Right lobe of liver (tissue), 6 donors: ENCODE measurements at regions not wholly inside any gene's neighbourhood (a gene's known extent, or its start where the extent isn't known, plus 50 kb on each side); places are given as distances from the start of the nearest gene placed in this dataset.

Experiments used
- ATAC-seq, 4 donors: fragments of 200-7000 bp; cut with Tn5 transposase; one replicate each; pipeline ENCODE4 v1.9.1; 2020; ENCODE audit warnings: mild to moderate bottlenecking in 4 of 4, moderate library complexity in 4 of 4
- DNase-seq, 3 donors: peaks; one replicate each; pipeline ENCODE4 v3.0.0-alpha.2; 2020
- H3K27ac ChIP-seq, 3 donors: fragments of 200-600 bp; one replicate each; pipeline ENCODE4 v1.8.0; 2022
- H3K27me3 ChIP-seq, 2 donors: fragments of 200-600 bp; one replicate each; pipeline ENCODE4 v1.8.0; 2022
- H3K36me3 ChIP-seq, 4 donors: fragments of 200-600 bp; sonication (generic) in 1 of 4; one replicate each; pipeline versions ENCODE4 v1.5.1 to v1.8.0; 2017 to 2022; ENCODE audit warnings: control low read depth in 1 of 4
- H3K4me1 ChIP-seq, 4 donors: fragments of 200-600 bp; sonication (generic) in 1 of 4; one replicate each; pipeline versions ENCODE4 v1.5.1 to v1.8.0; 2017 to 2022; ENCODE audit warnings: control low read depth in 1 of 4
- H3K4me3 ChIP-seq, 3 donors: fragments of 200-600 bp; one replicate each; pipeline ENCODE4 v1.8.0; 2022
- H3K9me3 ChIP-seq, 4 donors: fragments of 200-600 bp; sonication (generic) in 1 of 4; one replicate each; pipeline versions ENCODE4 v1.5.1 to v1.8.0; 2017 to 2022; ENCODE audit warnings: control low read depth in 1 of 4
- POLR2A ChIP-seq: fragments of 450-650 bp; IDR thresholded peaks from one replicate; pipeline ENCODE4 v1.6.1; 2017; ENCODE audit warnings: antibody characterized with exemption, mild to moderate bottlenecking
- WGBS: methylation state at CpG from one replicate; pipeline ENCODE4 v1.1.6; 2018; ENCODE audit warnings: low coverage, low lambda C conversion rate; ENCODE audit not compliant: insufficient coverage; ENCODE audit errors: missing lambda C conversion rate; 5-methylcytosine and 5-hydroxymethylcytosine counted together
- intact Hi-C, 2 donors: fragments of 100-400 bp; cut with DNase I; formaldehyde crosslinking; loops; one replicate each; pipeline versions ENCODE4 v1.11.2 to v1.14.1; 2022
- TF ChIP-seq, protein P1 (sequence below), 4 donors: fragments of 200-600 bp in 3 of 4; fragments of 450-650 bp in 1 of 4; IDR thresholded peaks; one replicate each; pipeline versions ENCODE4 v1.5.1 to v1.8.0; 2016 to 2022; ENCODE audit warnings: antibody characterized with exemption in 4 of 4, mild to moderate bottlenecking in 2 of 4
- donor health status: DM: no; HTN: yes; CAD: no.
- donor health status: DM: no; HTN: no; CAD: no.
- donor health status: DM: no; HTN: no; CAD: no.
- donor health status: DM: no; HTN: yes; CAD: no.
- donor health status: DM: no; HTN: yes; CAD: no.

DNA sequence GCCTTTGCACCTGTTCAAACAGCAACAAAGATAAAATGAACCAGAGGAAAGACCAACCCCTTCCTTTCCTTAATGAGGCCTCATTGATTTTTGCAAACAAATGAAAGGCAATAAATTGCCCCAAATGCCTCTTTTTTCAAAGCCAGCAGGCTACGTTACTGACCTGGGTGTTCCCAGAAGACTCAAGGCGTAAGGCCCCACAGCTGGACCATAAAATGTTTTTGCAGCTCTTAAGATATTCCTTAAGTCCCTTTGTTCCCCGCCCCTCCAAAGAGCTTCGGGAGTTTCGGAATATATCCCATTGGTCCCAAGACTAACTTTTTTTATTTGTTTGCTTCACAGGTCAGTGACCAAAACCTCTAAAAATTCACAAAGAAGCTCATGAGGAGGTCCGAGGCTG lies 462.9 kb upstream of the PRICKLE1 start:
- DNase-seq (no peak), ATAC-seq (no peak)
- Histone ChIP-seq H3K4me1 (no peaks in the 10 kb centered on the region), H3K4me3 (no peak overlapping the region), H3K36me3 (no peaks in the 10 kb centered on the region), H3K27ac (no peak overlapping the region), H3K27me3 (no peaks in the 10 kb centered on the region), H3K9me3 (no peaks in the 10 kb centered on the region)
- 59% methylated on average over 6 of the region's 6 CpGs for WGBS
- intact Hi-C loops, result no loop called here
- TF ChIP-seq POLR2A, result no peak
- TF ChIP-seq, protein P1, sequence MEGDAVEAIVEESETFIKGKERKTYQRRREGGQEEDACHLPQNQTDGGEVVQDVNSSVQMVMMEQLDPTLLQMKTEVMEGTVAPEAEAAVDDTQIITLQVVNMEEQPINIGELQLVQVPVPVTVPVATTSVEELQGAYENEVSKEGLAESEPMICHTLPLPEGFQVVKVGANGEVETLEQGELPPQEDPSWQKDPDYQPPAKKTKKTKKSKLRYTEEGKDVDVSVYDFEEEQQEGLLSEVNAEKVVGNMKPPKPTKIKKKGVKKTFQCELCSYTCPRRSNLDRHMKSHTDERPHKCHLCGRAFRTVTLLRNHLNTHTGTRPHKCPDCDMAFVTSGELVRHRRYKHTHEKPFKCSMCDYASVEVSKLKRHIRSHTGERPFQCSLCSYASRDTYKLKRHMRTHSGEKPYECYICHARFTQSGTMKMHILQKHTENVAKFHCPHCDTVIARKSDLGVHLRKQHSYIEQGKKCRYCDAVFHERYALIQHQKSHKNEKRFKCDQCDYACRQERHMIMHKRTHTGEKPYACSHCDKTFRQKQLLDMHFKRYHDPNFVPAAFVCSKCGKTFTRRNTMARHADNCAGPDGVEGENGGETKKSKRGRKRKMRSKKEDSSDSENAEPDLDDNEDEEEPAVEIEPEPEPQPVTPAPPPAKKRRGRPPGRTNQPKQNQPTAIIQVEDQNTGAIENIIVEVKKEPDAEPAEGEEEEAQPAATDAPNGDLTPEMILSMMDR (IDR thresholded peaks at IDR 0.05), result no peak

GRCh38 chr12:43044241-43044640 lies 454.7 kb upstream of the PRICKLE1 start:
- intact Hi-C loops, result no loop called here
- Histone ChIP-seq H3K4me1 (no peaks in the 10 kb centered on the region), H3K27ac (no peak overlapping the region), H3K36me3 (no peaks in the 10 kb centered on the region), H3K4me3 (no peak overlapping the region), H3K27me3 (no peaks in the 10 kb centered on the region), H3K9me3 (no peaks in the 10 kb centered on the region)
- DNase-seq (no peak), ATAC-seq (no peak)
- TF ChIP-seq POLR2A, result no peak
- TF ChIP-seq, protein P1 (IDR thresholded peaks at IDR 0.05), result no peak
- WGBS, result 50% methylated on average over 2 of the region's 2 CpGs

DNA sequence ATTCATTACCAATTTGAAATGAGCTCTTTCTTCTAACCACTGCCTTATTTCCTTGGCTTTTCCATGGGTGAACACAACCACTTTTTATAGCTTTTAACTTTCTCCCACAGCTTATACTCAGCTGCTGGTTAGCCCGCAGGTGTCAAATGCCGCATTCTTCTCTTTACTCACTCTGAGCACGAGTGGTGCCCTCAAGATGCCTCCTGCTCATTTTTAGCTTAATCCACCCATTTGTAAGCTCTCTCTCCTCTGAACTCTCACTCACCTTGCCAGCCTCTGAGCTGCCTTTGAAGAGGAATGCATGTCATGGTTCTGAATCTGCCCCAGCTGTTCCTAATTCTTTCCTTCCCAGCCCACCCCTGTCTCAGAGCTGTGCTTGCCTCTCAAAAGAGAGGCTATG lies 449.4 kb upstream of the PRICKLE1 start:
- Histone ChIP-seq H3K4me1 (no peaks in the 10 kb centered on the region), H3K27me3 (no peaks in the 10 kb centered on the region), H3K36me3 (no peaks in the 10 kb centered on the region), H3K9me3 (no peaks in the 10 kb centered on the region), H3K27ac (no peak overlapping the region), H3K4me3 (no peak overlapping the region)
- intact Hi-C loops, result no loop called here
- 43% methylated on average over 3 of the region's 3 CpGs for WGBS
- TF ChIP-seq, protein P1 (IDR thresholded peaks at IDR 0.05), result no peak
- no peak for TF ChIP-seq POLR2A
- no peak for DNase-seq
- no peak for ATAC-seq

- Histone ChIP-seq H3K36me3 (no peaks in the 10 kb centered on the region), H3K9me3 (no peaks in the 10 kb centered on the region), H3K4me1 (no peaks in the 10 kb centered on the region), H3K27me3 (no peaks in the 10 kb centered on the region), H3K4me3 (no peak overlapping the region), H3K27ac (no peak overlapping the region)
- intact Hi-C loops, result no loop called here
- 49% methylated on average over 2 of the region's 2 CpGs for WGBS
- DNase-seq (no peak), ATAC-seq (no peak)
- TF ChIP-seq POLR2A, result no peak
- TF ChIP-seq, protein P1 (IDR thresholded peaks at IDR 0.05), result no peak
Observed at GRCh38 chr12:43029971-43030370, 440.4 kb upstream of the PRICKLE1 start.

DNA sequence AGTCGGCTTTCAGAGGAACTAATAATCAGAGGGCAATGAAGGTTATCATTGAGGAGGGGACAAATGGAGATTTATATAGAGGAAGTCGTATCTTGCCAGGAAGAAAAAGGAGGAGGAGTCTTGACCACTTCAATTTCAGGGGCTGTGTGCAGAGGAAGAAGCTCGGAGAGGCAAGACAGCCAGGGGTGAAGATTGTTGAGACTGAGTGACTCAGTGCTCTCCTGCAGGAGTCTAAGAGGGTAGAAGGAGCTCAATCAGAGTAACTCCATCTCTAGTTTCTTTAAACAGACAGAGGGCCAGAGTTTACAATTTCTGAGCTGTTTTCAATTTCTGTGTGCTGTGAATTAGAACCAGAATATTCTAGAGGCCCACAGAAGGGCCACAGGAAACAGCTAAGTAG lies 439.3 kb upstream of the PRICKLE1 start:
- H3K9me3 ChIP-seq, result no peaks in the 10 kb centered on the region
- no peaks in the 10 kb centered on the region for H3K36me3 ChIP-seq
- H3K27ac ChIP-seq, result no peak overlapping the region
- ATAC-seq (no peak), DNase-seq (no peak)
- H3K27me3 ChIP-seq, result no peaks in the 10 kb centered on the region
- no peaks in the 10 kb centered on the region for H3K4me1 ChIP-seq
- intact Hi-C loops, result no loop called here
- TF ChIP-seq POLR2A, result no peak
- TF ChIP-seq, protein P1 (IDR thresholded peaks at IDR 0.05), result no peak
- 31% methylated on average over 3 of the region's 3 CpGs for WGBS
- H3K4me3 ChIP-seq, result no peak overlapping the region
